ENCODE measurements at regions not wholly inside any gene's neighbourhood (a gene's known extent, or its start where the extent isn't known, plus 50 kb on each side); places are given as distances from the start of the nearest gene placed in this dataset.
A peak's percentile ranks its signal among the peaks of the same experiment; 100 is the strongest.
"Not testable (repeated sequence)": the region's sequence is repeated elsewhere in the genome, so short reads cannot be mapped to it uniquely, and the experiment has no call there.

DNA sequence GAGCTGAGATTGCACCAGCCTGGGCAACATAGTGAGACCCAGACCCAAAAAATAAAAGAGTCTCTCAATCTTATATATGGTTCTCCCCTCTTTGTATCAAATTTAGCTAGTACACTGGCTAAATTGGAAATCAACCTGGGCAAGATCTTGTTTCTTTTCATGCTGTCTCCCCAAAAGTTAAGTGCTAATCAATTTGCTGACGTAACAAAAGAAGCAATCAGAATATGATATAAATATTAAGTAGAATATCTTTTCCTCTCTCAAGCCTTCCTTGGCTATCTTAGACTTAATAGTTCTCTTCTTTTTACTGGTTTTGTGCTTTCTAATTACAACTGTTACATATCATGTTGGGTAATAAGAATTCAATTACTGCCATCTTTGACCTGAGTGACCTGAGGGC is 258.9 kb downstream of the KCNRG start:
- DNase-seq (ENCODE audit: low read depth): no peak

DNA sequence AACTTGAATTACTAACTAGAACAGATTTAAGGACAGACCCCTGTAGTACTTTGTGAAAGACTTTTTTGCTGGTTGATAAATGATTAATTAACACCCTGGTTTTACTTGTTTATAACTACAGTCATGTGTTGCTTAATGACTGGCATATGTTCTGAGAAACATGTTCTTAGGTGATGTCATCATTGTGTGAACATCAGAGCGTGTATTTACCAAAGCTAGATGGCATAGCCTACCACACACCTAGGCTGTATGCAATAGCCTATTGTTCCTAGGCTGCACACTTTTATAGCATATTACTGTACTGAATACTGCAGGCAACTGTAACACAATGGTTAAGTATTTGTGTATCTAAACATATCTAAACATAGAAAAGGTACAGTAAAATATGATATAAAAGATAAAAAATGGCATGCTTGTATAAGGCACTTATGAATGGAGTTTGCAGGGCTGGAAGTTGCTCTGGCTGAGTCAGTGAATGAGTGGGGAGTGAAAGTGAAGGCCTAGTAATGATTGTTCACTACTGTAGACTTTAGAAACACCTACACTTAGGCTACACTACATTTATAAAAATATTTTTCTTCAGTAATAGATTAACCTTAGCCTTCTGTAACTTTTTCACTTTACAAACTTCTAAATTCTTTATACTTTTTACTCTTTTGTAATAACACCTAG is 260.3 kb downstream of the KCNRG start:
- no peak for DNase-seq (ENCODE audit: low read depth)

DNA sequence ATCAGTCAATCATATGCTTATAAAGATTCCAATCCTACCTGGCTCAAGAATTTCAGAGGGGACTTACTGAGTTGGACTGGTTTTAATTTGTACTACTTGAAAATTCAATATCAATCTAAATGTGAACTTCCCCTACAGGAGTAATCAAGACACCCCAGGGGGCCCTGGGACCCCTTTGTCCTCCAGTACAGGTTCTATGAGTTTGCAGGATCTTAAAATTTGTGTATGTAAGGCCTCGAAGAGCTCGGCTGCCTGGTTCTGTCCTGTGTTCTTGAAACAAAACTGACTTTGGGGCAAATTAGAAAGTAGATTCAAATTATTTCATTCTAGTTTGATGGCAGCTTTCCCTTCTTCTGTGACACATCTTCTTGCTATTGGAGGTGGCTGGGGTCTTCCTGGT is 261.3 kb downstream of the KCNRG start:
- DNase-seq (ENCODE audit: low read depth): no peak

DNA sequence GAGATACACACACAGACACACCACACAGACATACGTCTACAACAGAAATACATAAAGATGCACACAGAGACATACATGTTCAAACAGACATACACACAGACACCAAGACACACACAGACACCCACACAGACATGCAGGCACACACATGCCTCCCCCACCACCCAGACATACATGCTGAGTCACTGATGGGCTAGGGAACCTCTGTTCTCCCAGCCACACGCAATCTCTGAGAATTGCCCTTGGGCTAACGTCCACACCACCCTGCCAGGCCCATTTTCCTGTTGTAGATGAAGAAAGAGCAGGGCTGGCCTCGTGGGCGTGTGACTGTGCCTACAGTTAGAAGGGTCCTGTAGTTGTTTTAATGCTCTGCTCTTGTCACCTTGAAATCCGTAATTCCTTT is 261.9 kb downstream of the KCNRG start:
- peak; percentile 2 for DNase-seq (ENCODE audit: low read depth)

DNA sequence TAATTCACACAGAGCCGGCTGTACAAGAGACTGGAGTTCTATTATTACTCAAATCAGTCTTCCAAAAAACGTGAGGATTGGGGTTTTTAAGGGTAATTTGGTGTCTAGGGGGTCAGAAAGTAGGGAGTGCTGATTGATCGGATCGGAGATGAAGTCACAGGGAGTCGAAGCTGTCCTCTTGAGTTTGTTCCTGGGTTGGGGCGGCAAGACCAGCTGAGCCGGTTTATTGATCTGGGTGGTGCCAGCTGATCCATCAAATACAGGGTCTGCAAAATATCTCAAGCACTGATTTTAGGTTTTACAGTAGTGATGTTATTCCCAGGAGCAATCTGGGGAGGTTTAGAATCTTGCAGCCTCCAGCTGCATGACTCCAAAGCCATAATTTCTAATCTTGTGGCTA is 262.7 kb downstream of the KCNRG start:
- no peak for DNase-seq (ENCODE audit: low read depth)

DNA sequence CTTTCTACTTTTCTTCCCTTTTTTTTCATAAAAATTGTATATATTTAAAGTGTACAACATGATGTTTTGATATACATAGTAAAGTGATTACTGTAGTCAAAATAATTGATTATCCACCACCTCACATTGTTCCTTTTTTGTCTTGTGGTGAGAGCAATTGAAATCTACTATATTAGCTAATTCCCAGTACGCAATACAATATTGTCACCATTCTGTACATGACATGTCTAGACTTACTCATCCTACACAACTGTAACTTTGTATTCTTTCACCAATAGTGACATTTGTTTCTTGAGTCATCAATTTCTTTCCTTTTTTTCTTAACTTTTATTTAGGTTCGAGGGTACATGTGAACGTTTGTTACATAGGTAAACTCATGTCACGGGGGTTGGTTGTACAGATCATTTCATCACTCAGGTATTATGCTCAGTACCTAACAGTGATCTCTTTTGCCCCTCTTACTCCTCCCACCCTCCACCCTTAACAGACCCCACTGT is 265.2 kb downstream of the KCNRG start:
- no peak for DNase-seq (ENCODE audit: low read depth)

DNA sequence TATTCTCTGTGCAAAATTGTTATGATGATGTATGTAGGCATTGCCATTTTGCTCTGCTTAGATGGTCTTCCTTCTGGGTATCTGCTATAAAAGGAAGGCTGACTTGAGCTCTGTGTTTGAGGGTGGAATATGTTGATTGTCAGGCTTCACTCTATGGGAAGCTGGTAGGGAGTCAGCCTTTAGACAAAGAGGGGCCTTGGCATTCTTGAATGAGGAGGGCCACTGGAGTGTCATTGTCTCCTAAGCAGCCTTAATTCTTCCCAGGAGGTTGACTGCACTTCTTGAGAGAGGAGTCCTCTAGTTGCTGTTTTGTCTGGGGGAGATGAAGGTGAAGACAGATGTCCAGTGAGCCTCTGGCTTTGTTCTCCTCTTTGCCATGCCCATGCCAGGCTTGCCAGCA is 266.8 kb downstream of the KCNRG start:
- DNase-seq (ENCODE audit: low read depth): no peak

DNA sequence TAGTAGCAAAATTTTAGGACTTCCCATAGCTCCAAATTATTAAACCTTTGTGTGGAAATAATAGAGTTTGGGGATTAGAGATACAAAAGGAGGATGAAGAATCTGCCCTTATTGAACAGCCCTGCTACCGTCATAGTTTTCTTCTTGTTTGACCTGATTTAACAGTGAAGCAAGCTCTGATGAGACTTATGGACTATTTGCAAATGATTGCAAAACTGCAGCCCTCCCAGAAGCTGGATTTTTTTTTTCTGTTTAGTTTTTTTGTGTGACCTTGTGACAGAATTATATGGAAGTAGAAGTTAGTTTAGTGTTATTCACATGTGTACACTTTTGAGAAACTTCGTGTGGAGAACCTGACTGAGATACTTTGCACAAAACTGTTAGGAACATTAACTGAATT is 267.8 kb downstream of the KCNRG start:
- no peak for DNase-seq (ENCODE audit: low read depth)

DNA sequence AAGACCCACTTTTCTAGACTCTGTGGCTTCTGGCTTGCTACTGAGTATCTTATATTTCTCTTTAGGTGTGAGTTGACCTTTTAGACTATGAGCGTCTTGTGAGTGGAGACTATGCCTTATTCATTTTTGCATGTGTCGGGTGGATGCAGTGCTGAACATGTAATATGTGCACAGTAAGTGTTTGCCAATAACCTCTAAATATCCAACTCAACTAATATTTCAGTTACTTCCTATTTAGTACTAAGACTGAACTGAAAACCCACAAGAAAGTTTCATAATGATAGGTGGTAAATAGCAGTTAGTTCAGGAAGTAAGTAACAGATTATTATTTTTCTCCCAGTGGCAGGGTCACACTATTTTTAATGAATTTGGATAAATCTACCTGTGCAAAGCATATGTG is 269.3 kb downstream of the KCNRG start:
- DNase-seq (ENCODE audit: low read depth): no peak

DNA sequence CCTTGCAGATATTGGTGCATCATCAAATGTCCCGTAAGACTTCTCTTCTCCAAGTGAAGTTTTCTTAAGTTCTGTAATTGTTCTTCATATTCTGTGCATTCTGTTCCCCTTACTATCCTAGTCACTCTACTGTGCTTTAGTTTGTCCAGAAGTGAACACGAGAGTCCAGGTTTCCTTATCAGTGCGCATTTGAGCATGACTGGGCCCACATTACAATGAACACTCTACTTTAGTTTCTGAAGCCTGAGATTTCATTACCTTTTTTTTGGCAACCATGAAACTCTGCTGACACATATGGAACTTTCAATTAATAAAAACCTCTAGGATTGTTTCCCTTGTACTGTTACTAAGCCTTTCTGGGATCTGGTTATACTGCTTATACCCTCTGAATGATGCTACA is 270.0 kb downstream of the KCNRG start:
- no peak for DNase-seq (ENCODE audit: low read depth)

DNA sequence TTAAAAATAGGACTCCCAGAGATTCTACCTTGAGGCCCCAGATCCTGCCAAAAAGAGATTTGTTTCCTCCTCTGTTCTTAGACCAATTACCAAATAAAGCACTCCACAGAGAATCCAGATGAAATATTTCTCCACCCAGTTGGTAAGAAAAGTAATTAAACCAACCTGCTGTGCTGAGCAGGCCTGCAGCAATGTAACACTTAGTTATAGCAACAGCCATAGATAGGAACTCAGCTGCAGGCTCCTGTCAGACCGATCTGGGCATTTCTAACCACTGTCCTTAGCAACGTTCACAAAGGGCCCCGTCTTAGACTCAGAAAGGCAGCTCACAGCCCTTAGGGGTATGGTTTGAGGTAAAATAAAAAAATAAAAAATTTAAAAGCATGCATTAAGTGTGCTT is 271.1 kb downstream of the KCNRG start:
- DNase-seq (ENCODE audit: low read depth): no peak

DNA sequence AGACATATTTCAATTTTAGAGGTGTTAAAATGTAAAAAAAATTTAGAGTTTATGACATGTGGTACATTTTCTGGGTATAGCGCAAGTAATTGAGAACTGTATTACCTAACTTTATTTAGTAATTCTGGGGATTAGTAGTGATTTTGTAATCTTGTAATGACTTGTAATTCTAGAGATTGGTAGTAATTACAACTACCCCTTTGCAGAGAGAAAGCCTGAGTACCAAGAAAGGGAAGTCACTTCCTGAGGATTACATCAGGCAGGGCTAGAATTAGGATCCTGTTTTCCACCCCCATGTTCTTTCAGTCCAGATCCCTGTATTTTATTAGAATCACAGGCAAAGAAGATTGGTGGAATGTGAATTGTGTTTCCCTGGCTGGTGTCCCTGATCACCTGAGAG is 274.9 kb downstream of the KCNRG start:
- DNase-seq (ENCODE audit: low read depth): no peak

DNA sequence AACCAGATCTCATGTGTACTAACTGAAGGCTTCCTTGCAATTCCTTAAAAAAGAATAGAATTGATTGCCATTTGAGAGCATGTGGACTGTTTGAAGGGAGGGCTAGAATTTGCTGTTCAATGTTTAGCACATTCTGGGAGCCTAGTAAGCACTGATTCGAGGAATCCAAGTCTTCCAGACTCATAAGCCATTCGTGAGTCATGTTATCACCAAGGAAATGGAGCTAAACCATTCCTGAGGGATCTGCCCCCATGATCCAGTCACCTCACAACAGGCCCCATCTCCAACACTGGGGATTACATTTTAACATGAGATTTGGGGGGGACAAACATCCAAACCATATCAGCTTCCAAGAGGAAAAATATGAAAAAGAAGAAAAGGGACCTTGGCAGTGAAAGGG is 276.4 kb downstream of the KCNRG start:
- no peak for DNase-seq (ENCODE audit: low read depth)

DNA sequence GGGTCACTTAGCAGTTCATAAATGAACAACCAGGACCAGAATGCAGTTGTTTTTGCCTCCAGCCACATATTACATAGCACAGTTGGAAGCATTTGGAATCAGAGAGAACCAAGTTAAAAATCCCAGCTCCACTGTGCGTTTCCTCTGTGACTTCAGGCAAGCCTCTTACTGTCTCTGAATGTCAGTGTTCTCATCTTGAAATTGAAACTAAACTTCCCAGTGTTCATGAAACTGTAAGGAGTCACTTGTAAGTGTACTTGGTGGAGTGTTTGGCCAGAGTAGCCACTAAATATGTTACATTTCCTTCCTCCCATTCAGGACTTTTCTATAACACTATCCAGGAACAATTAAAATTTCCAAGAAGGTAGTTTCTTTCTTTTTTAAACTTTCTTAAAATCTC is 276.8 kb downstream of the KCNRG start:
- no peak for DNase-seq (ENCODE audit: low read depth)

DNA sequence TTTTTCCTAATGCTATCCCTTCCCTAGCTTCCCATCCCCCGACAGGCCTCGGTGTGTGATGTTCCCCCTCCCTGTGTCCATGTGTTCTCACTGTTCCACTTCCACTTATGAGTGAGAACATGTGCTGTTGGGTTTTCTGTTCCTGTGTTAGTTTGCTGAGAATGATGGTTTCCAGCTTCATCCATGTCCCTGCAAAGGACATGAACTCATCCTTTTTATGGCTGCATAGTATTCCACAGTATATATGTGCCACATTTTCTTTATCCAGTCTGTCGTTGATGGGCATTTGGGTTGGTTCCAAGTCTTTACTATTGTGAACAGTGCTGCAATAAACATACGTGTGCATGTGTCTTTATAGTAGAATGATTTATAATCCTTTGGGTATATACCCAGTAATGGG is 279.2 kb downstream of the KCNRG start:
- DNase-seq (ENCODE audit: low read depth): not testable (repeated sequence)

DNA sequence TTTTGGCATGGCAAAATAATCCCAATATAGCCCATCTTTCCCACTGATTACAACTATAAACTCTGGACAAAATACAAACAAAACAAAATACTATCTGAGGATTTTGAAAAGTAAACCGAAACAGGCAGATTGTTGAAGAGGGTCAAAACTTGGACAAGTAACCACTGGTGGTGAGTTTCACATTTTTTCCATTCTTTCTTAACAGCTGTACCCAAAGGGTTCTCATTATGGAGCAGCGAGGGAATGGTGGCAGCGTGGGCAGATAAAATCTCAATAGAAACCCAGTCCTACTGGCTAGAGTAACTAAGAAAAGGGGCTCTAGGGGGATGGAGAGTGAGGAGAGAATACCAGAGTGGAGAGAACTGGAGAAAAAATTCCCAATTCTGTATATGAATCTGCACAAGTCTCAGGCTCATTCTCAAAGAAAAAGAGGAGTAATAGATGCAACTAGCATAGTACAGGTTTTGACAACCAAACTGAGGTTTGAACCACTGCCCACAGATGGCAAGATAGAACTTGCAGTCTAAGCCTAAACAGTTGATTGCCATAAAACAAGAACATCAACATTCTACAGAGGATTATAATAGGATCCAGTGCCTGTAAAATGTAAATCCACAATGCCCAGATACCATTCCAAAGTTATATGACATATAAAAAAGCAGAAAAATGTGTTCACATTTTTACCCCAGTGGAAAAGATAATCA is 284.5 kb downstream of the KCNRG start:
- DNase-seq (ENCODE audit: low read depth): peak; percentile 11

DNA sequence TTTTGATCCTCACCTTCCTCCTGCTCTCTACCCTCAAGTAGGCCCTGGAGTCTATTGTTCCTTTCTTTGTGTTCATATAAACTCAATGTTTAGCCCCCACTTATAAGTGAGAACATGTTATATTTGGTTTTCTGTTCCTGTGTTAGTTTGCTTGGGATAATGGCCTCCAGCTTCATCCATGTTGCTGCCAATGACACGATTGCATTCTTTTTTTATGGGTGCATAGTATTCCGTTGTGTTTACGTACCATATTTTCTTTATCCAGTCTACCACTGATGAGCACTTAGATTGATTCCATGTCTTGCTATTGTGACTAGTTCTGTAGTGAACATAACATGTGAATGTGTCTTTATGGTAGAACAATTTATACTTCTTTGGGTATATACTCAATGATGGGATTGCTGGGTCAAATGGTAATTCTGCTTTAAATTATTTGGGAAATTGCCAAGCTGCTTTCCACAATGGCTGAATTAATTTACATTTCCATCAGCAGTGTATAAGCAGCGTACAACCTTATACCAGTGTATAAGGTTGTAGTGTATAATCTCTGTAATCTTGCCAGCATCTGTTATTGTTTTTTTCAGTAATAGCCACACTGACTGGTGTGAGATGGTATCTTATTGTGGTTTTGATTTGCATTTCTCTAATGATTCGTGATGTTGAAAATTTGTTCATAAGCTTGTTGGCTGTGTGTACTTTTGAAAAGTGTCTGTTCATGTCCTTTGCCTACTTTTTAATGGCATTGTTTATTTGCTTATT is 288.9 kb downstream of the KCNRG start:
- DNase-seq (ENCODE audit: low read depth): no peak

DNA sequence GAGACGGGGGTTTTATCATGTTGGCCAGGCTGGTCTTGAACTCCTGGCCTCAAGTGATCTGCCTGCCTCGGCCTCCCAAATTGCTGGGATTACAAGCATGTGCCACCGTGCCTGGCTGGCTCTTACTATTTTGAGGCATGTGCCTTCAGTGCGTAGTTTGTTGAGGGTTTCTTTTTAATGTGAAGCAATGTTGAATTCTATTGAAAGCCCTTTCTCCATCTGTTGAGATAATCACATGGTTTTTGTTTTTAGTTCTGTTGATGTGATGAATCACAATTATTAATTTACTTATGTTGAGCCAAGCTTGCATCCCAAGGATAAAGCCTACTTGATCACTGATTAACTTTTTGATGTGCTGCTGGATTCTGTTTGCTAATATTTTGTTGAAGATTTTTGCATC is 290.9 kb downstream of the KCNRG start:
- DNase-seq (ENCODE audit: low read depth): no peak

DNA sequence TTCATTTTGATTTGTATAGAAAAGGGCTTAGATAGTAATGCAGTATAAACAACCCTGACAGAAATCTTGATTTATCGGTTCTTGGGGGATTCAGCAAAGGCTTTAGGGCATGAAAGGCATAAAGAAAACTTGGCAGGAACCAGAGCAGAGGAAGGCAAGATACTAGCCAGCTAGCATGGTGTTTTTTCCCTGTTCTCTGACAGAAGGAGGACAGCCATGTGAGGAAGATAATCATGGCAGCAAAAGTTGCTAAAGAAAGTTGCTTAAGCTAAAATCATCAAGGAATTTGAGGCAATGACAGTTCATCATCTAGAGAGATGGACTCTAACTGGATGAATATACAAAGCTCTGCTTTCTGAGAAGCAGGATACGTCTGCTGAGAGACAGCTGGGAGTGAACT is 294.1 kb downstream of the KCNRG start:
- DNase-seq (ENCODE audit: low read depth): peak; percentile 8

DNA sequence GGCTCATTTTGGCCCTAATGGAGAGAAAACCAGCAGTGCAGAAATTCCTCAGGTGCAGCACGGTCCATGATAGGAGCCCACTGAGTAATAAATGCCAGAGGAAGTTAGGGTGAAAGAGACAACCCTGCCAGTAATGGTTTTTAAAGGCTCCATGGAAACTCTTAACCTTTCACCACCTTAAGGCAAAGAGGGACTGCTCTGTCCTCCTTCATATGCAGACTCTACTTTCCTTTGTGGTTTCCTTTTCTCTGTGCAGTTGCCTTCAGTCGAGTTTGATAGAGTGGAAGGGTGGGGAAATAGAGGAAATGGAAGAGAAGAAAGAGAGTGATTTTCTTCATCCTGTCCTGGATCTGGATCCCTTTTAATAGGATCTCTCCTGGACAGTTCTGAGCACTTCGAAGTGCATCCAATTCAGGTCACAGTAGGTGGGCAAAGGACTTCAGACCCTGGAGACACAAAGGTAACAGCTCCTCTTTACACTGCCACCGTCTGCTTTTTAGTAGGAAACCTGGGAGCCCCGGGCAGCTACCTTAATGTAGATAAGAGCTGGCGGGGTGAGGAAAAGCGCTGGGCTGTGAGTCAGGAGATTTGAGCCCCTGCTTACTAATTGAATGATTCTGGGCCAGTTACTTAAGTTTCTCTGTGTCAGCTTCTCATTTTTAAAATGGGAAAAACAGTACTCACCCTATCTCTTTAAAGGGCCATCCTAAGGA is 294.8 kb downstream of the KCNRG start:
- DNase-seq (ENCODE audit: low read depth): peak; percentile 9

DNA sequence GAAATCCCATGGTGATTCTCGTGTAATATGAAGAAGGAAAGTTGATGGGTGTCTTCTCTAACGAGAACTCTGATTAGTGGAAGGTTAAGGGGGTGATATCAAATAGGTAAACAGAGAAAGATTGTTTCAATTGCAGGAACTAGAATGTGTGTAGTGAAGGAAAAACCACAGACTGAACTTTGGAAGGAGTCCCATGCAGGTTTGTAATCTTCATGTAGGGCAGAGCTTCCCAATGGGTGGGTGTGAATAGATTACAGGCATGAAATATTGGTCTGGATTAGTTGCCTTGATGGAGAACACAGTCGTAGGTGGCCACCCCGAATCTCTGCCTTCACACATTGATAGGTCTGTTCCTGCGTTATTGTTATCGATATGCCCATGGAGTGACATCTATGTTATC is 295.5 kb downstream of the KCNRG start:
- no peak for DNase-seq (ENCODE audit: low read depth)

DNA sequence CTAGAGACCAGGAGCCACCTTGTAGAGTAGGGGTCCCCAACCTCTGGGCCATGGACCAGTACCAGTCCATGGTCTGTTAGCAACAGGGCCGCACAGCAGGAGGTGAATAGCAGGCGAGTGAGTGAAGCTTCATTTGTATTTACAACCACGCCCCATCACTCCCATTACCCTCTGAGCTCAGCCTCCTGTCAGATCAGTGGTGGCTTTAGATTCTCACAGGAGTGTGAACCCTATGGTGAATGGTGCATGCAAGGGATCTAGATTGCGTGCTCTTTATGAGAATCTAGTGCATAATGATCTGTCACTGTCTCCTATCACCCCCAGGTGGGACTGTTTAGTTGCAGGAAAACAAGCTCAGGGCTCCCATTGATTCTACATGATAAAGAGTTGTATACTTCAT is 303.6 kb downstream of the KCNRG start:
- DNase-seq (ENCODE audit: low read depth): no peak
